ENCODE measurements at regions not wholly inside any gene's neighbourhood (a gene's known extent, or its start where the extent isn't known, plus 50 kb on each side); places are given as distances from the start of the nearest gene placed in this dataset.

DNA sequence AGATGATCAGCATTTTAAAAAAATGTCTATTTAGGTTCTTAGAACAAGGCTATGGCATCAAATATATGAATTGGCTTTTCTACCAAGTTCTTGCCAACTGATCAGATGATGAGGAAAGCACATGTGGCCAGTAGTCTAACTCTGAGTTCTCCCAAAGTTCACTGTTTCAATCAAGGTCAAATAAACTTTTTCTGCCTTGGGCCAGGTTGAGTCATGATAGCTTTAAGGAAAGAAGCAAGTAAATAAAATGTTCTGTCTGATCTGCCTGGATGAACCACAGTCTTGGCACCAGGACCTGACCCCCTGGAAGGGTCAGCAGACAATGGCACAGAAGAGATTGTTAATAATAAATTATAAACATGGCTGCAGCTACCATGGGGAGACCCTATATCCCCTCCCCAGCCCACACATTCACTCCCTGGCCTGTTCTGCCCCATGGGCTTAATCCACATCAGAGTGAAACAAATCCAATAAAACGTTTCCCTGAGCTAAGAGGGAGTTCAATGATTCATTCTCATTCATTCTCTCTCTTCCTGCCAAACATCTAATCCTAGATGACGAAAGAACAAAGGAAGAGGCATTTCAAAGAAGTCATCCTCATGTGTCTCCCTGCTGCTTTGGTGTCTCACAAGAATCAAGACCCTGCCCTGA is 661.6 kb downstream of the DHX35 start:
- TF ChIP-seq, protein P1, sequence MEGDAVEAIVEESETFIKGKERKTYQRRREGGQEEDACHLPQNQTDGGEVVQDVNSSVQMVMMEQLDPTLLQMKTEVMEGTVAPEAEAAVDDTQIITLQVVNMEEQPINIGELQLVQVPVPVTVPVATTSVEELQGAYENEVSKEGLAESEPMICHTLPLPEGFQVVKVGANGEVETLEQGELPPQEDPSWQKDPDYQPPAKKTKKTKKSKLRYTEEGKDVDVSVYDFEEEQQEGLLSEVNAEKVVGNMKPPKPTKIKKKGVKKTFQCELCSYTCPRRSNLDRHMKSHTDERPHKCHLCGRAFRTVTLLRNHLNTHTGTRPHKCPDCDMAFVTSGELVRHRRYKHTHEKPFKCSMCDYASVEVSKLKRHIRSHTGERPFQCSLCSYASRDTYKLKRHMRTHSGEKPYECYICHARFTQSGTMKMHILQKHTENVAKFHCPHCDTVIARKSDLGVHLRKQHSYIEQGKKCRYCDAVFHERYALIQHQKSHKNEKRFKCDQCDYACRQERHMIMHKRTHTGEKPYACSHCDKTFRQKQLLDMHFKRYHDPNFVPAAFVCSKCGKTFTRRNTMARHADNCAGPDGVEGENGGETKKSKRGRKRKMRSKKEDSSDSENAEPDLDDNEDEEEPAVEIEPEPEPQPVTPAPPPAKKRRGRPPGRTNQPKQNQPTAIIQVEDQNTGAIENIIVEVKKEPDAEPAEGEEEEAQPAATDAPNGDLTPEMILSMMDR (IDR thresholded peaks at IDR 0.05) = no peak
- Histone ChIP-seq H3K36me3 (replicated peaks in 1 of 2; ENCODE audit: control insufficient read depth in 1 of 2, insufficient read depth in 2 of 2, low read length in 2 of 2) (no peaks in the 10 kb centered on the region), H3K4me1 (ENCODE audit: control insufficient read depth in 1 of 2, insufficient read depth in 2 of 2, low read length in 2 of 2) (no peaks in the 10 kb centered on the region)

DNA sequence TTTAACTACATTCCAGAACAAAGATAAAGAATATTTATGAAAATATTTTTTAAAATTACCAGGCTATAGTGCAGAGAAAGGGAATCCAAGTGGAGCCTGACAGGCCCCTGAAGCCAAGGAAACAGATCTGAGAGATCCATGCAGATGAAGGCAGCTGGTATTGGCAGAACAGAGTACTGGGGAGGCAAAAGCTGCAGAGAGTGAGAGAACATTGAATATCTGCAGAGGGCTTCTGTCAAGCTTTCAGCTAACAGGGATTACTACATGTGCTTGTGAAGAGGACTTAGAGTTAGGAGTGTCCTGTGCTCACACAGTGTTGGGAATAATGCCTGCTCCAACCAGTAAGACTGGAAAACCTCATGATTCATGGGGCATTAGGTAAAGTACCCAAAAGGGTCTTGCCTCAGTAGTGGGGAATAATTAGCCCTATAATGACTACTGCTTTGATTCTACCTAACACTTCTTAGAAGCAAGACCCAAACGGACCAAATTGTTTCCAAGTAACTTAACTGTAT is 657.2 kb downstream of the DHX35 start:
- WGBS (ENCODE audit: insufficient coverage) = no CpG with 5 or more reads among the region's 1 CpG
- Mint-ChIP-seq H3K27ac (peak overlapping the region in 1 of 7 donors; percentile 31), H3K36me3 (no peaks in the 10 kb centered on the region), H3K9me3 (peaks cover 0 to 11% (median 1%) of the 10 kb centered on the region in 7 donors), H3K4me3 (no peak overlapping the region), H3K27me3 (ENCODE audit: low read depth in 3 of 3) (no peaks in the 10 kb centered on the region), H3K4me1 (no peaks in the 10 kb centered on the region)
- Histone ChIP-seq H3K4me2 (replicated peaks; ENCODE audit: extremely low read depth, low read length, poor library complexity, severe bottlenecking) (no peak overlapping the region), H3K4me1 (ENCODE audit: control insufficient read depth in 1 of 2, insufficient read depth in 2 of 2, low read length in 2 of 2) (no peaks in the 10 kb centered on the region), H3K79me2 (ENCODE audit: insufficient read depth, low read length) (no peaks in the 10 kb centered on the region), H3K9ac (ENCODE audit: insufficient read depth, low read length, poor library complexity, severe bottlenecking) (no peak overlapping the region), H3K36me3 (replicated peaks in 1 of 2; ENCODE audit: control insufficient read depth in 1 of 2, insufficient read depth in 2 of 2, low read length in 2 of 2) (no peaks in the 10 kb centered on the region), H3K4me3 (replicated peaks in 1 of 3; ENCODE audit: low read depth in 2 of 3, low read length in 3 of 3) (no peak overlapping the region), H3K27ac (ENCODE audit: low read depth in 1 of 2, low read length in 2 of 2) (no peak overlapping the region), H3K9me3 (replicated peaks in 1 of 2; ENCODE audit: control insufficient read depth in 1 of 2, insufficient read depth in 1 of 2, low read length in 2 of 2) (peaks cover 0 to 3% of the 10 kb centered on the region in 2 donors), H4K20me1 (ENCODE audit: insufficient read depth, low read length) (no peaks in the 10 kb centered on the region), H2AFZ (ENCODE audit: insufficient read depth, low read depth, low read length, poor library complexity, severe bottlenecking) (no peak overlapping the region), H3K27me3 (ENCODE audit: control insufficient read depth in 2 of 2, insufficient read depth in 2 of 2, low read length in 2 of 2) (no peaks in the 10 kb centered on the region)
- no peak for DNase-seq
- intact Hi-C loops (cut with micrococcal nuclease) = no loop called here
- TF ChIP-seq, protein P1 (IDR thresholded peaks at IDR 0.05) = no peak

More for the DNA sequence above, 661.6 kb downstream of the DHX35 start:
- H3K27me3 Mint-ChIP-seq (ENCODE audit: low read depth in 3 of 3) = no peaks in the 10 kb centered on the region
- Histone ChIP-seq H3K27me3 (ENCODE audit: control insufficient read depth in 2 of 2, insufficient read depth in 2 of 2, low read length in 2 of 2) (no peaks in the 10 kb centered on the region), H3K4me3 (replicated peaks in 1 of 3; ENCODE audit: low read depth in 2 of 3, low read length in 3 of 3) (no peak overlapping the region), H4K20me1 (ENCODE audit: insufficient read depth, low read length) (no peaks in the 10 kb centered on the region), H3K79me2 (ENCODE audit: insufficient read depth, low read length) (no peaks in the 10 kb centered on the region), H2AFZ (ENCODE audit: insufficient read depth, low read depth, low read length, poor library complexity, severe bottlenecking) (no peak overlapping the region), H3K9me3 (replicated peaks in 1 of 2; ENCODE audit: control insufficient read depth in 1 of 2, insufficient read depth in 1 of 2, low read length in 2 of 2) (no peaks in the 10 kb centered on the region), H3K27ac (ENCODE audit: low read depth in 1 of 2, low read length in 2 of 2) (no peak overlapping the region), H3K4me2 (replicated peaks; ENCODE audit: extremely low read depth, low read length, poor library complexity, severe bottlenecking) (no peak overlapping the region), H3K9ac (ENCODE audit: insufficient read depth, low read length, poor library complexity, severe bottlenecking) (no peak overlapping the region)
- intact Hi-C loops (cut with micrococcal nuclease) = no loop called here
- DNase-seq = no peak
- no peaks in the 10 kb centered on the region for H3K4me1 Mint-ChIP-seq
- no peak overlapping the region for H3K27ac Mint-ChIP-seq
- H3K9me3 Mint-ChIP-seq = peaks cover 0 to 7% (median 0%) of the 10 kb centered on the region in 7 donors
- H3K36me3 Mint-ChIP-seq = no peaks in the 10 kb centered on the region
- no peak overlapping the region for H3K4me3 Mint-ChIP-seq
- WGBS (ENCODE audit: insufficient coverage) = 53% methylated on average over 2 of the region's 2 CpGs
